T follicular helper cell (primary cell): ENCODE measurements at regions not wholly inside any gene's neighbourhood (a gene's known extent, or its start where the extent isn't known, plus 50 kb on each side); places are given as distances from the start of the nearest gene placed in this dataset.
A peak's percentile ranks its signal among the peaks of the same experiment; 100 is the strongest.
"Not testable (repeated sequence)": the region's sequence is repeated elsewhere in the genome, so short reads cannot be mapped to it uniquely, and the experiment has no call there.

ENCODE experiments used
- DNase-seq: peaks from one replicate; pipeline ENCODE4 v3.0.0-alpha.2; 2020; ENCODE audit warnings: low read depth

GRCh38 chr4:9505341-9505740, 61.1 kb downstream of the DEFB131A start:
- not testable (repeated sequence) for DNase-seq

GRCh38 chr4:9506672-9507071, 62.5 kb downstream of the DEFB131A start:
- not testable (repeated sequence) for DNase-seq

GRCh38 chr4:9512941-9513340, 68.7 kb downstream of the DEFB131A start:
- DNase-seq: not testable (repeated sequence)

GRCh38 chr4:9519631-9520030, 75.4 kb downstream of the DEFB131A start:
- not testable (repeated sequence) for DNase-seq

- DNase-seq: not testable (repeated sequence)
These were observed 78.7 kb downstream of the DEFB131A start for GRCh38 chr4:9522903-9523302.

GRCh38 chr4:9524406-9524805, 80.2 kb downstream of the DEFB131A start:
- not testable (repeated sequence) for DNase-seq

GRCh38 chr4:9532134-9532862, 88.1 kb downstream of the DEFB131A start:
- DNase-seq: peak; percentile 44

- DNase-seq: not testable (repeated sequence)
These were observed 88.6 kb downstream of the DEFB131A start for GRCh38 chr4:9532863-9533192.

- DNase-seq: not testable (repeated sequence)
These were observed 92.9 kb downstream of the DEFB131A start for GRCh38 chr4:9537101-9537500.

GRCh38 chr4:9539939-9540520, 95.8 kb downstream of the DEFB131A start:
- not testable (repeated sequence) for DNase-seq

- not testable (repeated sequence) for DNase-seq
These were observed 97.2 kb downstream of the DEFB131A start for GRCh38 chr4:9541388-9541915.

GRCh38 chr4:9544851-9545250, 100.6 kb downstream of the DEFB131A start:
- not testable (repeated sequence) for DNase-seq

GRCh38 chr4:9547470-9547869, 103.3 kb downstream of the DEFB131A start:
- not testable (repeated sequence) for DNase-seq

- not testable (repeated sequence) for DNase-seq
These were observed 111.9 kb downstream of the DEFB131A start for GRCh38 chr4:9556076-9556475.

GRCh38 chr4:9577869-9578268, 133.7 kb downstream of the DEFB131A start:
- not testable (repeated sequence) for DNase-seq

- not testable (repeated sequence) for DNase-seq
These were observed 138.7 kb downstream of the DEFB131A start for GRCh38 chr4:9582880-9583279.

GRCh38 chr4:9592010-9592409, 147.8 kb downstream of the DEFB131A start:
- DNase-seq: no peak

GRCh38 chr4:9594948-9595347, 150.7 kb downstream of the DEFB131A start:
- DNase-seq: no peak

- DNase-seq: not testable (repeated sequence)
These were observed 151.3 kb downstream of the DEFB131A start for GRCh38 chr4:9595531-9595930.

- DNase-seq: no peak
These were observed 155.1 kb downstream of the DEFB131A start for GRCh38 chr4:9599266-9599665.

- DNase-seq: no peak
These were observed 156.0 kb downstream of the DEFB131A start for GRCh38 chr4:9600246-9600645.

- no peak for DNase-seq
These were observed 158.2 kb downstream of the DEFB131A start for GRCh38 chr4:9602389-9602914.
